ENCODE measurements at regions not wholly inside any gene's neighbourhood (a gene's known extent, or its start where the extent isn't known, plus 50 kb on each side); places are given as distances from the start of the nearest gene placed in this dataset.

GRCh38 chr13:40401911-40402776, 264.3 kb downstream of the FOXO1 start:
- CTCF ChIA-PET: no interaction called here
- DNase-seq (ENCODE audit: low read depth, low spot score): peak; percentile 72
- POLR2A ChIA-PET: interaction anchor here (0.6 kb wide), 1 partner anchor 9 kb away, joined by 3 read pairs; no protein-coding TSS in a partner anchor
- no peak for TF ChIP-seq CTCF (IDR thresholded peaks at IDR 0.05; ENCODE audit: insufficient read depth, low read length, missing control alignments)
- no peak overlapping the region; the same call in none of the 2 replicates for H3K4me3 ChIP-seq (ENCODE audit: low read depth, low read length)

- no peak for DNase-seq (ENCODE audit: low read depth, low spot score)
- ChIA-PET POLR2A (interaction anchor here (0.6 kb wide), 1 partner anchor 58 kb away, joined by 3 read pairs; no protein-coding TSS in a partner anchor), CTCF (no interaction called here)
- no peak overlapping the region for H3K4me3 ChIP-seq (ENCODE audit: low read depth, low read length)
- no peak for TF ChIP-seq CTCF (IDR thresholded peaks at IDR 0.05; ENCODE audit: insufficient read depth, low read length, missing control alignments)
Measured at GRCh38 chr13:40402931-40403431, 263.5 kb downstream of the FOXO1 start.

DNA sequence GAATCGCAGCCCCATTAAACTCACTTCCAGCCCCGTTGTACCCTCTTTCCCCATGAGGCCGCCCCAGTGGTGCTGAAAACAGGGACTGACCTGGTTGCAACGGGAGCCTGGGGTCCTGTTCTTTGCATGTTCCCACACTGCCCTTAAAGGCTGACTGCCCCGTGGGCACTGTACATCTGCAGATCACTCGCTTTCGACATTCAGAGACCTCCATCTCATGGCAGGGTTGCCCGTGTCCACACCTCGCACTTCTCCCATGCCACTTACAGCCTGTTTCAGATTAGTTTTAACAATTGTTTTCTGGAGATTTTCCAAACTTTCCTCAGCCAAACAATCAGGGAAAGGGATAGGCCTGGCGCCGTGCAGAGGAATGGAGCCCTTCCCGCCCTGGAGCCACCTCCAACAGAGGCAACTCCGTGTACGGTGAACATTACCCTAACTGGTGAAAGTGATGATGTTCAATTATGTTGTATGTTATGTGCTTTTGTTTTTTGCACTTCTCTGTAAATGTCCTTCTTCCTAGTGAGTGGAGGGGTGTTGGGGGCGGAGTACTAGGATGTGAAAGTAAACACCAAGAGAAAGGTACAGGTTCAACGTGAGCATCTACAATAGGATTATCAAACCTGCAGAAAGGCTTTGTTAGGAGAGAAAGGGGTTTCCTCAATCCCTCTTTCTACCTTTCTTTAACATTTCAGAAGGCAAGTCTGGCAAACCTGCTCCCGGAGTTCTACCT, 262.8 kb downstream of the FOXO1 start:
- ChIA-PET CTCF (no interaction called here), POLR2A (interaction anchor here (0.6 kb wide), 1 partner anchor 57 kb away, joined by 3 read pairs; no protein-coding TSS in a partner anchor)
- no peak overlapping the region for H3K4me3 ChIP-seq (ENCODE audit: low read depth, low read length)
- no peak for DNase-seq (ENCODE audit: low read depth, low spot score)
- no peak for TF ChIP-seq CTCF (IDR thresholded peaks at IDR 0.05; ENCODE audit: insufficient read depth, low read length, missing control alignments)

DNA sequence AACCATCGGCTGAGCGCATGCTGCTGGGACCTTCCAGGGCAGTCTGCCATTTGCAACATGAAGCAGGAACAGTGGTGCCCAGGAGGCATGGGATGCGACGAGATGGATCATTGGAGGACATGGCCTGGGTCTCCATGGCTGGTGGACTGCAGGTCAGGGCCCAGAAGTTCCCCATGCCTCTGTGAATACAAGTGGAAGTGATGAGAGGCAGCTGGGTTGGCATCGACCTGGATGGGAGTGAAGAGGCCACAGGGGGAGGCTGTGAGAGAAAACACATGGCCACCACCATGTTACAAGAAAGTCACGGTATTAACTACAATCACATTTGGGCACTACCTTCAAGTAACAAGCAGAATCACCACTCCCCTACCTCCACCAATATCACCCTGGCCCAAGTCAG, 262.0 kb downstream of the FOXO1 start:
- H3K4me3 ChIP-seq (ENCODE audit: low read depth, low read length): no peak overlapping the region
- TF ChIP-seq CTCF (IDR thresholded peaks at IDR 0.05; ENCODE audit: insufficient read depth, low read length, missing control alignments): no peak
- no peak for DNase-seq (ENCODE audit: low read depth, low spot score)
- ChIA-PET CTCF (no interaction called here), POLR2A (no interaction called here)

- no peak for TF ChIP-seq CTCF (IDR thresholded peaks at IDR 0.05; ENCODE audit: insufficient read depth, low read length, missing control alignments)
Measured at GRCh38 chr13:40404967-40405716, 261.3 kb downstream of the FOXO1 start.

More at GRCh38 chr13:40404967-40405716, 261.3 kb downstream of the FOXO1 start:
- H3K4me3 ChIP-seq (ENCODE audit: low read depth, low read length): no peak overlapping the region
- POLR2A ChIA-PET: no interaction called here
- CTCF ChIA-PET: no interaction called here
- DNase-seq (ENCODE audit: low read depth, low spot score): no peak
